Mucosa of stomach (tissue), 1 donor: ENCODE measurements at regions not wholly inside any gene's neighbourhood (a gene's known extent, or its start where the extent isn't known, plus 50 kb on each side); places are given as distances from the start of the nearest gene placed in this dataset.

Experiments
- H3K27me3 ChIP-seq: one replicate; pipeline ENCODE4 v1.7.0; 2013; ENCODE audit warnings: mild to moderate bottlenecking, low read length; ENCODE audit not compliant: control insufficient read depth, insufficient read depth
- H3K36me3 ChIP-seq: one replicate; pipeline ENCODE4 v1.7.0; 2013; ENCODE audit warnings: low read length; ENCODE audit not compliant: control insufficient read depth, insufficient read depth
- H3K4me1 ChIP-seq: one replicate; pipeline ENCODE4 v1.7.0; 2013; ENCODE audit warnings: mild to moderate bottlenecking, low read length; ENCODE audit not compliant: control insufficient read depth, insufficient read depth
- H3K4me3 ChIP-seq: one replicate; pipeline ENCODE4 v1.7.0; 2013; ENCODE audit warnings: low read length
- H3K9ac ChIP-seq: one replicate; pipeline ENCODE4 v1.7.0; 2013; ENCODE audit warnings: mild to moderate bottlenecking, low read length, moderate library complexity
- H3K9me3 ChIP-seq: one replicate; pipeline ENCODE4 v1.7.0; 2013; ENCODE audit warnings: mild to moderate bottlenecking, low read length, moderate library complexity; ENCODE audit not compliant: control insufficient read depth
- donor health status: Pancreatic carcinoma.

GRCh38 chr13:91119643-91120042 is 227.8 kb upstream of the MIR17HG start:
- Histone ChIP-seq H3K9ac (no peak overlapping the region), H3K27me3 (no peaks in the 10 kb centered on the region), H3K9me3 (no peaks in the 10 kb centered on the region), H3K36me3 (no peaks in the 10 kb centered on the region), H3K4me1 (no peaks in the 10 kb centered on the region), H3K4me3 (no peak overlapping the region)

GRCh38 chr13:91122766-91123165 is 224.7 kb upstream of the MIR17HG start:
- H3K36me3 ChIP-seq, result no peaks in the 10 kb centered on the region
- H3K4me1 ChIP-seq, result no peaks in the 10 kb centered on the region
- H3K4me3 ChIP-seq, result no peak overlapping the region
- H3K9me3 ChIP-seq, result no peaks in the 10 kb centered on the region
- no peak overlapping the region for H3K9ac ChIP-seq
- no peaks in the 10 kb centered on the region for H3K27me3 ChIP-seq

GRCh38 chr13:91123456-91124127 is 223.9 kb upstream of the MIR17HG start:
- H3K4me1 ChIP-seq, result no peaks in the 10 kb centered on the region
- H3K4me3 ChIP-seq, result no peak overlapping the region
- no peaks in the 10 kb centered on the region for H3K27me3 ChIP-seq
- H3K9me3 ChIP-seq, result no peaks in the 10 kb centered on the region
- H3K36me3 ChIP-seq, result no peaks in the 10 kb centered on the region
- H3K9ac ChIP-seq, result no peak overlapping the region

GRCh38 chr13:91126806-91127205 is 220.7 kb upstream of the MIR17HG start:
- Histone ChIP-seq H3K36me3 (no peaks in the 10 kb centered on the region), H3K4me3 (no peak overlapping the region), H3K4me1 (no peaks in the 10 kb centered on the region), H3K27me3 (no peaks in the 10 kb centered on the region), H3K9ac (no peak overlapping the region), H3K9me3 (no peaks in the 10 kb centered on the region)

GRCh38 chr13:91127995-91128394 is 219.5 kb upstream of the MIR17HG start:
- Histone ChIP-seq H3K9ac (no peak overlapping the region), H3K4me1 (no peaks in the 10 kb centered on the region)

GRCh38 chr13:91132381-91132780 is 215.1 kb upstream of the MIR17HG start:
- Histone ChIP-seq H3K9me3 (no peaks in the 10 kb centered on the region), H3K9ac (no peak overlapping the region), H3K4me1 (no peaks in the 10 kb centered on the region), H3K27me3 (no peaks in the 10 kb centered on the region), H3K36me3 (no peaks in the 10 kb centered on the region), H3K4me3 (no peak overlapping the region)

More at GRCh38 chr13:91127995-91128394, 219.5 kb upstream of the MIR17HG start:
- H3K4me3 ChIP-seq, result no peak overlapping the region
- H3K9me3 ChIP-seq, result no peaks in the 10 kb centered on the region
- H3K27me3 ChIP-seq, result no peaks in the 10 kb centered on the region
- H3K36me3 ChIP-seq, result no peaks in the 10 kb centered on the region

- Histone ChIP-seq H3K4me1 (no peaks in the 10 kb centered on the region), H3K9ac (no peak overlapping the region), H3K4me3 (no peak overlapping the region), H3K27me3 (no peaks in the 10 kb centered on the region), H3K36me3 (no peaks in the 10 kb centered on the region), H3K9me3 (no peaks in the 10 kb centered on the region)
These were observed 214.7 kb upstream of the MIR17HG start for GRCh38 chr13:91132786-91133185.

- Histone ChIP-seq H3K4me3 (no peak overlapping the region), H3K9ac (no peak overlapping the region), H3K27me3 (no peaks in the 10 kb centered on the region), H3K4me1 (no peaks in the 10 kb centered on the region), H3K36me3 (no peaks in the 10 kb centered on the region), H3K9me3 (no peaks in the 10 kb centered on the region)
These were observed 213.3 kb upstream of the MIR17HG start for GRCh38 chr13:91133941-91134802.

- Histone ChIP-seq H3K4me3 (no peak overlapping the region), H3K9me3 (no peaks in the 10 kb centered on the region), H3K27me3 (no peaks in the 10 kb centered on the region), H3K4me1 (no peaks in the 10 kb centered on the region), H3K9ac (no peak overlapping the region), H3K36me3 (no peaks in the 10 kb centered on the region)
These were observed 212.7 kb upstream of the MIR17HG start for GRCh38 chr13:91134803-91135184.

GRCh38 chr13:91135376-91135775 is 212.1 kb upstream of the MIR17HG start:
- Histone ChIP-seq H3K9me3 (no peaks in the 10 kb centered on the region), H3K27me3 (no peaks in the 10 kb centered on the region), H3K4me1 (no peaks in the 10 kb centered on the region), H3K36me3 (no peaks in the 10 kb centered on the region), H3K9ac (no peak overlapping the region), H3K4me3 (no peak overlapping the region)

- no peak overlapping the region for H3K4me3 ChIP-seq
- H3K27me3 ChIP-seq, result no peaks in the 10 kb centered on the region
- no peaks in the 10 kb centered on the region for H3K9me3 ChIP-seq
- no peak overlapping the region for H3K9ac ChIP-seq
- no peaks in the 10 kb centered on the region for H3K4me1 ChIP-seq
- no peaks in the 10 kb centered on the region for H3K36me3 ChIP-seq
These were observed 211.5 kb upstream of the MIR17HG start for GRCh38 chr13:91135968-91136367.

- Histone ChIP-seq H3K4me3 (no peak overlapping the region), H3K27me3 (no peaks in the 10 kb centered on the region), H3K9me3 (no peaks in the 10 kb centered on the region), H3K9ac (no peak overlapping the region), H3K4me1 (no peaks in the 10 kb centered on the region), H3K36me3 (no peaks in the 10 kb centered on the region)
These were observed 210.7 kb upstream of the MIR17HG start for GRCh38 chr13:91136806-91137205.
